HepG2 (cell line): ENCODE measurements at regions not wholly inside any gene's neighbourhood (a gene's known extent, or its start where the extent isn't known, plus 50 kb on each side); places are given as distances from the start of the nearest gene placed in this dataset.

Source experiments
- ATAC-seq: fragments of 200-7000 bp; cut with Tn5 transposase; 3 replicates; pipeline ENCODE4 v1.9.1; 2020; ENCODE audit warnings: mild to moderate bottlenecking, moderate library complexity
- BruUV-seq: library from RNA; stranded (reverse); fragments of 400-500 nt; replicated peaks from 2 replicates; lab custom pipeline; 2021; lab: Mats Ljungman, UMichigan
- CTCF ChIA-PET: fragments of 300-600 bp; formaldehyde crosslinking; extraction: SDS; loops from one replicate; lab custom pipeline; 2021; ENCODE audit warnings: low total read pairs, inconsistent platforms, low intra/inter-chr PET ratio; lab: Yijun Ruan, JAX
- POLR2A ChIA-PET: fragments of 350-600 bp; sonication (Branson Sonifier 250); formaldehyde crosslinking; loops from one replicate; lab custom pipeline; 2020; ENCODE audit warnings: antibody characterized with exemption, inconsistent platforms; lab: Yijun Ruan, JAX
- DNase-seq: peaks from one replicate; pipeline ENCODE4 v3.0.0-alpha.2; 2015; ENCODE audit warnings: low spot score
- FAIRE-seq: peaks from 3 replicates; lab custom pipeline; 2011; peaks lifted over from hg19 to GRCh38; lab: Jason Lieb, UNC
- H2AFZ ChIP-seq: one replicate; pipeline ENCODE4 v1.6.1; 2011; ENCODE audit warnings: low read length, inconsistent platforms
- H3K27ac ChIP-seq: fragments of 300-600 bp; 3 replicates; pipeline ENCODE4 v1.8.0; 2011; ENCODE audit warnings: mixed run types, mild to moderate bottlenecking, mixed read lengths, low read length, inconsistent platforms; ENCODE audit not compliant: insufficient read depth; ENCODE audit errors: extremely low read length
- H3K27me3 ChIP-seq, 2 experiments: fragments of 200-600 bp in 1 of 2; 2 replicates in 1 of 2; 3 replicates in 1 of 2; pipeline versions ENCODE4 v1.6.0 to v1.8.0; 2011; ENCODE audit warnings: low read length in 2 of 2, mild to moderate bottlenecking in 2 of 2, moderate library complexity in 2 of 2, inconsistent platforms in 1 of 2; ENCODE audit not compliant: insufficient read depth in 2 of 2, control insufficient read depth in 1 of 2
- H3K36me3 ChIP-seq, 2 experiments: fragments of 200-600 bp in 1 of 2; replicated peaks in 1 of 2; 2 replicates in 1 of 2; 3 replicates in 1 of 2; pipeline versions ENCODE4 v1.5.1 to v1.8.0; 2011; ENCODE audit warnings: low read length in 2 of 2, inconsistent platforms in 1 of 2; ENCODE audit not compliant: insufficient read depth in 2 of 2, control insufficient read depth in 1 of 2
- H3K4me1 ChIP-seq: 2 replicates; pipeline ENCODE4 v1.5.1; 2012; ENCODE audit warnings: low read length, inconsistent platforms; ENCODE audit not compliant: insufficient read depth
- H3K4me2 ChIP-seq: 2 replicates; pipeline ENCODE4 v1.6.0; 2011; ENCODE audit warnings: low read depth, low read length, inconsistent platforms
- H3K4me3 ChIP-seq, 3 experiments: fragments of 200-600 bp in 1 of 3; sonication (generic), shearing (Covaris generic) in 1 of 3; replicated peaks in 1 of 3; 2 replicates each; pipeline ENCODE4 v1.5.1; 2011 to 2016; ENCODE audit warnings: low read length in 3 of 3, inconsistent platforms in 2 of 3, low read depth in 2 of 3, mild to moderate bottlenecking in 2 of 3, control low read depth in 1 of 3, mixed read lengths in 1 of 3; ENCODE audit not compliant: insufficient read depth in 1 of 3
- H3K79me2 ChIP-seq: one replicate; pipeline ENCODE4 v1.6.1; 2011; ENCODE audit warnings: low read length, inconsistent platforms; ENCODE audit not compliant: insufficient read depth
- H3K9ac ChIP-seq: 2 replicates; pipeline ENCODE4 v1.6.0; 2011; ENCODE audit warnings: mild to moderate bottlenecking, low read depth, low read length, inconsistent platforms; ENCODE audit not compliant: insufficient read depth
- H3K9me3 ChIP-seq: 2 replicates; pipeline ENCODE4 v1.5.1; 2012; ENCODE audit warnings: mild to moderate bottlenecking, low read length
- H4K20me1 ChIP-seq: 2 replicates; pipeline ENCODE4 v1.6.0; 2011; ENCODE audit warnings: inconsistent platforms, mild to moderate bottlenecking, low read length, moderate library complexity; ENCODE audit not compliant: insufficient read depth
- ARNT ChIP-seq: fragments of 450-650 bp; IDR thresholded peaks from 2 replicates; pipeline ENCODE4 v1.6.1; 2017
- ARNTL ChIP-seq: sonication (generic); formaldehyde crosslinking; IDR thresholded peaks from 2 replicates; pipeline ENCODE4 v1.4.0; 2020; ENCODE audit warnings: mild to moderate bottlenecking, missing genetic modification reagents
- ATF7 ChIP-seq, 2 experiments: fragments of 450-650 bp in 1 of 2; sonication (generic) in 1 of 2; formaldehyde crosslinking in 1 of 2; IDR thresholded peaks; 2 replicates each; pipeline versions ENCODE4 v1.4.0 to v1.6.1; 2016 to 2020; ENCODE audit warnings: antibody characterized with exemption in 1 of 2, mild to moderate bottlenecking in 1 of 2, missing genetic modification reagents in 1 of 2
- CAMTA2 ChIP-seq: sonication (generic); formaldehyde crosslinking; IDR thresholded peaks from 2 replicates; pipeline ENCODE4 v1.4.0; 2020; ENCODE audit warnings: mild to moderate bottlenecking, missing genetic modification reagents, borderline replicate concordance
- GATAD2A ChIP-seq: IDR thresholded peaks from 2 replicates; pipeline ENCODE4 v1.6.1; 2016
- RORA ChIP-seq: sonication (generic); formaldehyde crosslinking; IDR thresholded peaks from 2 replicates; pipeline ENCODE4 v1.5.0; 2020; ENCODE audit warnings: mild to moderate bottlenecking, missing genetic modification reagents, moderate library complexity
- ZNF251 ChIP-seq: sonication (generic); formaldehyde crosslinking; IDR thresholded peaks from 2 replicates; pipeline ENCODE4 v1.9.0; 2021; ENCODE audit warnings: mild to moderate bottlenecking, missing genetic modification reagents
- ZNF460 ChIP-seq: sonication (generic); formaldehyde crosslinking; IDR thresholded peaks from 2 replicates; pipeline ENCODE4 v1.5.1; 2020; ENCODE audit warnings: missing genetic modification reagents, mild to moderate bottlenecking, borderline replicate concordance
- WGBS: methylation state at CpG from one replicate; pipeline ENCODE4 v1.1.6; 2017; ENCODE audit warnings: low lambda C conversion rate; 5-methylcytosine and 5-hydroxymethylcytosine counted together
- in situ Hi-C: cut with HindIII; loops from 2 replicates; pipeline ENCODE4 v1.10.0; 2017; ENCODE audit warnings: low pct_unique_long_range_greater_than_20kb; ENCODE audit not compliant: extremely low pct_ligation_motif_present
- intact Hi-C: fragments of 100-400 bp; cut with micrococcal nuclease; formaldehyde crosslinking; loops from one replicate; pipeline ENCODE4 v1.10.0; 2022; ENCODE audit not compliant: unreplicated experiment
- TF ChIP-seq, protein P1 (sequence below): sonication (generic); formaldehyde crosslinking; IDR thresholded peaks from 2 replicates; pipeline ENCODE4 v1.5.0; 2020; ENCODE audit warnings: missing genetic modification reagents, mild to moderate bottlenecking, borderline replicate concordance
- TF ChIP-seq, protein P2 (sequence below): sonication (generic); formaldehyde crosslinking; IDR thresholded peaks from 2 replicates; pipeline ENCODE4 v1.4.0; 2020; ENCODE audit warnings: missing genetic modification reagents, borderline replicate concordance

DNA sequence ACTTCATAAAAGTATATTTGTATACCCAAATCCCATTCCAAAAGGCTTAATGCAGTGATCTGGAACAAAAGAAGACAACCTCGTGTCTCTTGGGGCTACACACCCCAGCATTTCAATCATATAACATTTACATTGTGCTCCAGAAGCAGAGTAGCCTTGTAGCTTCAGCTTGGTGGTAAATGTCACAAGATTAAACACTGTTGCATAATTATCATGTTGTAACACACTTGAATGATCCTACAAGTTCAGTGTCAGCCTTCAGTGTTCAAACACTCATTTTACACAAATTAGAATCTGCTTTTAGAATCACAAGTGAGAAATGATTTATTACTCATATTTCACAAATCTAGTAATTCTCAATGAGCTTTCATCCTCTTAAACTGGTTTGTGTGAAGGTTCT, 122.6 kb downstream of the CNTN3 start:
- in situ Hi-C loops (no loop called here), intact Hi-C loops (no loop called here)
- Histone ChIP-seq H3K9me3 (no peaks in the 10 kb centered on the region), H3K27ac (no peak overlapping the region), H3K27me3 (no peaks in the 10 kb centered on the region), H2AFZ (no peak overlapping the region), H3K4me2 (no peak overlapping the region), H3K4me1 (no peaks in the 10 kb centered on the region), H3K9ac (no peak overlapping the region), H4K20me1 (no peaks in the 10 kb centered on the region), H3K79me2 (no peaks in the 10 kb centered on the region), H3K36me3 (no peaks in the 10 kb centered on the region), H3K4me3 (no peak overlapping the region)
- no peak for FAIRE-seq
- BruUV-seq: no TSS peak
- DNase-seq: no peak
- no peak for ATAC-seq
- TF ChIP-seq, protein P1, sequence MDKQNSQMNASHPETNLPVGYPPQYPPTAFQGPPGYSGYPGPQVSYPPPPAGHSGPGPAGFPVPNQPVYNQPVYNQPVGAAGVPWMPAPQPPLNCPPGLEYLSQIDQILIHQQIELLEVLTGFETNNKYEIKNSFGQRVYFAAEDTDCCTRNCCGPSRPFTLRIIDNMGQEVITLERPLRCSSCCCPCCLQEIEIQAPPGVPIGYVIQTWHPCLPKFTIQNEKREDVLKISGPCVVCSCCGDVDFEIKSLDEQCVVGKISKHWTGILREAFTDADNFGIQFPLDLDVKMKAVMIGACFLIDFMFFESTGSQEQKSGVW (CRISPR knock-in tag): no peak
- no peak for TF ChIP-seq ARNTL (CRISPR knock-in tag)
- TF ChIP-seq ZNF251 (CRISPR knock-in tag): no peak
- TF ChIP-seq GATAD2A (CRISPR knock-in tag): no peak
- TF ChIP-seq CAMTA2 (CRISPR knock-in tag): no peak
- no peak for TF ChIP-seq RORA
- no peak for TF ChIP-seq ATF7 (IDR thresholded peaks at IDR 0.05)
- no peak for TF ChIP-seq ATF7 (CRISPR knock-in tag; IDR thresholded peaks at IDR 0.05)
- TF ChIP-seq, protein P2, sequence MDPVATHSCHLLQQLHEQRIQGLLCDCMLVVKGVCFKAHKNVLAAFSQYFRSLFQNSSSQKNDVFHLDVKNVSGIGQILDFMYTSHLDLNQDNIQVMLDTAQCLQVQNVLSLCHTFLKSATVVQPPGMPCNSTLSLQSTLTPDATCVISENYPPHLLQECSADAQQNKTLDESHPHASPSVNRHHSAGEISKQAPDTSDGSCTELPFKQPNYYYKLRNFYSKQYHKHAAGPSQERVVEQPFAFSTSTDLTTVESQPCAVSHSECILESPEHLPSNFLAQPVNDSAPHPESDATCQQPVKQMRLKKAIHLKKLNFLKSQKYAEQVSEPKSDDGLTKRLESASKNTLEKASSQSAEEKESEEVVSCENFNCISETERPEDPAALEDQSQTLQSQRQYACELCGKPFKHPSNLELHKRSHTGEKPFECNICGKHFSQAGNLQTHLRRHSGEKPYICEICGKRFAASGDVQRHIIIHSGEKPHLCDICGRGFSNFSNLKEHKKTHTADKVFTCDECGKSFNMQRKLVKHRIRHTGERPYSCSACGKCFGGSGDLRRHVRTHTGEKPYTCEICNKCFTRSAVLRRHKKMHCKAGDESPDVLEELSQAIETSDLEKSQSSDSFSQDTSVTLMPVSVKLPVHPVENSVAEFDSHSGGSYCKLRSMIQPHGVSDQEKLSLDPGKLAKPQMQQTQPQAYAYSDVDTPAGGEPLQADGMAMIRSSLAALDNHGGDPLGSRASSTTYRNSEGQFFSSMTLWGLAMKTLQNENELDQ: no peak
- no peak for TF ChIP-seq ZNF460 (CRISPR knock-in tag)
- TF ChIP-seq ARNT: no peak
- CTCF ChIA-PET: no interaction called here
- POLR2A ChIA-PET: no interaction called here
- 0% methylated on average over 1 of the region's 1 CpG for WGBS
